Body of pancreas (tissue), 4 donors: ENCODE measurements at regions not wholly inside any gene's neighbourhood (a gene's known extent, or its start where the extent isn't known, plus 50 kb on each side); places are given as distances from the start of the nearest gene placed in this dataset.

Experiments used
- ATAC-seq: fragments of 150-250 bp; one replicate; pipeline ENCODE4 v1.9.1; 2016
- DNase-seq, 4 donors: peaks; one replicate each; pipeline ENCODE4 v3.0.0-alpha.2; 2019
- H3K27ac ChIP-seq, 4 donors: fragments of 200-600 bp; sonication (generic); 1 replicate in 3 of 4; 2 replicates in 1 of 4; pipeline versions ENCODE4 v1.5.1 to v1.6.1; 2016 to 2019; ENCODE audit warnings: mild to moderate bottlenecking in 1 of 4, mixed read lengths in 1 of 4, moderate library complexity in 1 of 4
- H3K27me3 ChIP-seq, 2 donors: fragments of 200-600 bp; sonication (generic); one replicate each; pipeline ENCODE4 v1.6.0; 2016; ENCODE audit warnings: mild to moderate bottlenecking in 1 of 2
- H3K36me3 ChIP-seq, 2 donors: fragments of 200-600 bp; sonication (generic); replicated peaks in 1 of 2; 2 replicates each; pipeline ENCODE4 v1.5.1; 2016; ENCODE audit warnings: low read depth in 2 of 2; ENCODE audit not compliant: insufficient read depth in 1 of 2
- H3K4me1 ChIP-seq: fragments of 200-600 bp; sonication (generic); one replicate; pipeline ENCODE4 v1.6.0; 2016
- H3K4me3 ChIP-seq, 2 donors: fragments of 200-600 bp; sonication (generic); 1 replicate in 1 of 2; 2 replicates in 1 of 2; pipeline ENCODE4 v1.5.1; 2016 to 2019
- H3K9me3 ChIP-seq, 3 donors: fragments of 200-600 bp; sonication (generic); 1 replicate in 2 of 3; 2 replicates in 1 of 3; pipeline ENCODE4 v1.5.1; 2016
- CTCF ChIP-seq, 7 experiments: fragments of 450-650 bp in 4 of 7; fragments of 200-600 bp in 3 of 7; sonication (generic) in 3 of 7; IDR thresholded peaks; one replicate each; pipeline ENCODE4 v1.5.1; 2016 to 2019; ENCODE audit warnings: antibody characterized with exemption in 7 of 7
- POLR2A ChIP-seq, 3 donors: fragments of 450-650 bp; IDR thresholded peaks; one replicate each; pipeline ENCODE4 v1.6.1; 2016; ENCODE audit warnings: antibody characterized with exemption in 3 of 3, mild to moderate bottlenecking in 2 of 3
- WGBS, 2 donors: methylation state at CpG; one replicate each; pipeline ENCODE4 v1.1.5; 2017; 5-methylcytosine and 5-hydroxymethylcytosine counted together
- intact Hi-C: fragments of 100-400 bp; cut with DNase I; formaldehyde crosslinking; loops from one replicate; pipeline ENCODE4 v1.15.1; 2023

GRCh38 chr12:107826276-107826675 is 51.8 kb downstream of the ASCL4 start:
- TF ChIP-seq POLR2A (IDR thresholded peaks at IDR 0.05) (no peak), CTCF (IDR thresholded peaks at IDR 0.05) (no peak)
- DNase-seq (no peak), ATAC-seq (no peak)
- H3K4me1 ChIP-seq = no peaks in the 10 kb centered on the region
- no peaks in the 10 kb centered on the region for H3K27me3 ChIP-seq
- H3K36me3 ChIP-seq = no peaks in the 10 kb centered on the region
- WGBS, 2 donors = 71 to 76% methylated on average over 9 of the region's 9 CpGs
- H3K27ac ChIP-seq = no peak overlapping the region
- peaks cover 0 to 12% (median 0%) of the 10 kb centered on the region in 3 donors for H3K9me3 ChIP-seq
- H3K4me3 ChIP-seq = no peak overlapping the region
- intact Hi-C loops = no loop called here

- DNase-seq = no peak
- 50 to 83% methylated on average over 1 of the region's 1 CpG for WGBS, 2 donors
- ATAC-seq = no peak
- H3K4me1 ChIP-seq = no peaks in the 10 kb centered on the region
- intact Hi-C loops = no loop called here
- no peak for TF ChIP-seq CTCF (IDR thresholded peaks at IDR 0.05)
- no peak for TF ChIP-seq POLR2A (IDR thresholded peaks at IDR 0.05)
- no peak overlapping the region for H3K27ac ChIP-seq
- no peaks in the 10 kb centered on the region for H3K36me3 ChIP-seq
- H3K4me3 ChIP-seq = no peak overlapping the region
- peaks cover 0 to 12% (median 0%) of the 10 kb centered on the region in 3 donors for H3K9me3 ChIP-seq
- no peaks in the 10 kb centered on the region for H3K27me3 ChIP-seq
Observed at GRCh38 chr12:107829271-107829670, 54.8 kb downstream of the ASCL4 start.

GRCh38 chr12:107832441-107832840 is 57.9 kb downstream of the ASCL4 start:
- intact Hi-C loops = no loop called here
- 36 to 45% methylated on average over 4 of the region's 4 CpGs for WGBS, 2 donors
- no peak for DNase-seq
- ATAC-seq = no peak
- Histone ChIP-seq H3K27me3 (no peaks in the 10 kb centered on the region), H3K4me1 (no peaks in the 10 kb centered on the region), H3K27ac (no peak overlapping the region), H3K9me3 (peaks cover 0 to 5% (median 0%) of the 10 kb centered on the region in 3 donors), H3K4me3 (no peak overlapping the region), H3K36me3 (no peaks in the 10 kb centered on the region)
- no peak for TF ChIP-seq POLR2A (IDR thresholded peaks at IDR 0.05)
- no peak for TF ChIP-seq CTCF (IDR thresholded peaks at IDR 0.05)

GRCh38 chr12:107840186-107840585 is 65.7 kb downstream of the ASCL4 start:
- Histone ChIP-seq H3K27me3 (peaks cover 0 to 17% of the 10 kb centered on the region in 2 donors), H3K4me1 (peaks cover 17% of the 10 kb centered on the region), H3K27ac (no peak overlapping the region), H3K36me3 (no peaks in the 10 kb centered on the region), H3K4me3 (no peak overlapping the region), H3K9me3 (no peaks in the 10 kb centered on the region)
- WGBS, 2 donors = 12 to 39% methylated on average over 1 of the region's 1 CpG
- ATAC-seq = no peak
- TF ChIP-seq CTCF (IDR thresholded peaks at IDR 0.05) (no peak), POLR2A (IDR thresholded peaks at IDR 0.05) (no peak)
- no peak for DNase-seq
- intact Hi-C loops = no loop called here
